HG03097 (cell line): ENCODE measurements at regions not wholly inside any gene's neighbourhood (a gene's known extent, or its start where the extent isn't known, plus 50 kb on each side); places are given as distances from the start of the nearest gene placed in this dataset.
"Not testable (repeated sequence)": the region's sequence is repeated elsewhere in the genome, so short reads cannot be mapped to it uniquely, and the experiment has no call there.

Experiments
- ATAC-seq: cut with Tn5 transposase; IDR thresholded peaks from one replicate; pipeline ENCODE4 v1.9.1; 2021; ENCODE audit not compliant: unreplicated experiment, low FRiP score

- not testable (repeated sequence) for ATAC-seq
Observed at GRCh38 chr1:149157409-149157808, 54.1 kb upstream of the NBPF9 start.

- not testable (repeated sequence) for ATAC-seq
Observed at GRCh38 chr1:149158308-149158707, 55.0 kb upstream of the NBPF9 start.

DNA sequence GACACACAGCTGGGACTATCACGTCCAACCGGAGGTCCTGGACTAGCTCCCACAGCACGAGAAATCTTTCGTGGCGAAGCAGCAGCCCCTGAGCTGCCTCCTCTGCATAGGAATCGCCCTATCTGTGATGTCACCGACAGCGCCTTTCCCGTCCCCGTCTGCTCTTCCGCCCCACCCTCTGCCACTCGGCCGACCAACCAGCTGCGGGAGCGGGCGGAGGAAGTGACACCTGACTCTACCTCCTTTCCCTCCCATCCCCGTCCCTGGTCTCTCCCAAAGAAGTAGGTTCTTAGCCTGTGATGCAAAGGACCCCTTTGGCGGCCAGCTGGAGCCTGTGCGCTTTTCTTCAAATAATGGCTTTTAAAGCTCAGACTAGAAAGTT is 59.7 kb upstream of the NBPF9 start:
- ATAC-seq, result peak; percentile 65

DNA sequence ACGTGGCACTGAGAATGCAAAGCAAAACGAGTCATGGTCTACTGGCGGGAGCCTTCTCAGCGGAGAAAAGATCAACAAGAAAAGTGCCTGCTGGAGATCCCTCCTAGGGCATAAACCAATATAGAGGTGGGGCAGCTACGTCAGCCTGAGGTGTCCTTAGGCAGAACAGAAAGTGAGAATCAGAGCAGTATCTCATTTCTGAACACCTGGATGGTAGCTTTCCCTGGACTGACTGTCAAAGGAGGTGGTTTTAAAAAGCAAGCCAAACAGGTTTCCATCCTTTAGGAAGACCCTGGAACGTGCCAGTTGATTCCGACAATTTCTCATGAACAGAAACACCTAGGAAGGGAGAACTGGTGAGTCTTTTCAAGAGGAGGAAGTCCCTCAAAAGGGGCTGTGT is 71.4 kb upstream of the NBPF9 start:
- not testable (repeated sequence) for ATAC-seq

GRCh38 chr1:149175812-149176211 is 72.5 kb upstream of the NBPF9 start:
- ATAC-seq, result not testable (repeated sequence)

- ATAC-seq, result not testable (repeated sequence)
Observed at GRCh38 chr1:149176453-149177316, 73.3 kb upstream of the NBPF9 start.

DNA sequence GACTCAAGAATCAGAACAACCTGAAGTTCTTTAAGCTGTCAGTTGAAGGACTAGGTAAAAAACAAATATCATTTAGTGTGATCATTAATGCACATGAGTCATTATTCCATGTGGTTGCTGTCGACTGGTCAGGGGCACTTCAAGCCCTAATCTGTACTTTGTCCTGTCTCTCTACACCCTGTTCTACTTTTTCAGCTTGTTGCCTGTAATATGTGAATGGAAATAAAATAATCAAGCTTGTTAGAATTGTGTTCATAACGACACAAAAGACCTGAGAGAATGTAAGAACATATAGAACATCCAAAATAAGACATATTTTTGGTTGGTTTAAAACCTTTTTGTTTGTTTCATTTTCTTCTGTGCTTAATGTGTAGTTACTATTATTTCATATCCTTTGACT is 87.4 kb upstream of the NBPF9 start:
- not testable (repeated sequence) for ATAC-seq

GRCh38 chr1:149196651-149197050 is 93.3 kb upstream of the NBPF9 start:
- ATAC-seq, result not testable (repeated sequence)

GRCh38 chr1:149200567-149200966 is 97.2 kb upstream of the NBPF9 start:
- not testable (repeated sequence) for ATAC-seq

- not testable (repeated sequence) for ATAC-seq
Observed at GRCh38 chr1:149202283-149202682, 98.9 kb upstream of the NBPF9 start.

DNA sequence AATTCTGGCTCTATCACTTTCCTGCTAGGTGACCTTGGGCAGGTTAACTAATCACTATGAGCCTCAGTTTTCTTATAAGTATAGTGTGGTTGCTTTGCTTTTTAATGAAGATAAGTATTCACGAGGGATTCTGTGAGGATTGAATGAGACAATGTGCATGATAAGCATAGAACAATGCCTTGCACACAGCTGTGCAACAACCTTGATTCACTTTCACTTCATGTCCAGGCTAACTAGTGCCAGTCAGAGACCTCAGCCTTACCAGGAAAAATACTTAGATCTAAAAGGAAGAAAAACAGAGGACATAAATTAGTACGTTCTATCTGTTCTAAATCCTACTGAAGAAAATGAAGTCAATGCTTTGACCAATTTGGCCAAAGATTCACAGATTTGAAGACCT is 101.0 kb upstream of the NBPF9 start:
- not testable (repeated sequence) for ATAC-seq

- not testable (repeated sequence) for ATAC-seq
Observed at GRCh38 chr1:149208836-149209235, 105.5 kb upstream of the NBPF9 start.

DNA sequence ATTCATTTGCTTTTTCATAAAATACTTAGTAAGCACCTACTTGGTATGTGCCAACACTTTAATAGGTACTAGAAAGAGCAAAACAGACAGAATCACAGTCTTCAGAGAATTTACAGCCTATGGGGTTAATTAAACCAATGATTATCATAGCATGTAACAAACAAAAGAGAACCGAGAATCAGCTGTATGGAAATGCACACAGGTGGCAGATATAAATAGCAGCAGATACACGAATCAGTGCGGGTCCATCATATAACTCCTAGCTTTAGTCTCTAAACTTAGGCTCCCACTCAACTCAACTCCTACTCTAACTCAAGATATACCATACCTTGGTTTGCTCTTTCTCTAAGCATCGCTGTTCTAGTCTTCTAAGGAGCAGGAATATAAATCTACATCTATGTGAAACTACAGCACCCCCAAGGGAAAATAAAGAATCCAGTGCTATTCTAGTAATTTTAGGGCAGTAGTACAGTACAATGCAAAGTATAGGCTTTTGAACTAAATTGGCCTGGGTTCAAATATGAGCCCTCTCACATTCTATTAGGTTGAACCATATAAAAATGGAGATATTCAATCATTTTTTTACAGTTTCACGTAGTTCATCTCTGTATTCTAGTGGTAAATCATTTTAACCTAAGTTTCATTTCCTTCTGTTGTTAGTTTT is 108.5 kb upstream of the NBPF9 start:
- ATAC-seq, result not testable (repeated sequence)

DNA sequence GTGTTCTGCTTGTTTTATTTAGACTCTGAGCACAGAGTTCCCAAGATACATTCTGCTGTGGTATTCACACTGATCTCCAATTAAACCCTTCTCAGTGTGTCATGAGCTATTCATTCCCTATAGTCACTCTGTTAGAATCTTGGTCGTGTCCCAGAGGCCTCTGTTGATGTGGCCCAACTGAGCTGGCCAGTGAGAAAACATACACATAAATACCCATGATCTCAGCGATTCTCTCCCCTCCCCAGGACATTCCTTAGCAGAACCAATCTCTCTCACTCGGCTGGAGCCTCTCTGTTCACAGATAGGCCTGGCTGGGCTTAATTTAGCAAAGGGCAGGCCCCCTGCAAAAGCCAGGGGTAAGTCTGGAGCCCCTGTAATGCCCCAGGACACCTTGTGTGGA is 109.6 kb upstream of the NBPF9 start:
- not testable (repeated sequence) for ATAC-seq

DNA sequence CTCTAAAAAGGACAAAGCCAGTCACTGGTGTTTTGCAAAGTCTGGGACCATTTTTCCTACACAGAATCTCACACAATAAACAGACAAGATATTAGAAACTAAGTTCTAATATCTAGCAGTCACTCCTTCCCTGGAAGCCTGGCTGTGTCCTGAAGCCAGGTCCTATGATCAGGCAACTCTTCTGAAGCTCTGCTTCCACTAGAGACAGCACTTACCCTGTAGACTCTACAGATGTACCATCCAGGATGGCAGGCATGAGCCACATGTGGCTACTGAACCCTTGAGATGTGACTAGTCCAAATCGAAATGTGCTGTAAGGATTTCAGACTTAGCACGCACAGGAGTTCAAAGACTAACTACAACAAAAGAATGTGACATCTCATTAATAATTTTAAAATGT is 110.3 kb upstream of the NBPF9 start:
- not testable (repeated sequence) for ATAC-seq

- not testable (repeated sequence) for ATAC-seq
Observed at GRCh38 chr1:149218080-149218988, 115.0 kb upstream of the NBPF9 start.

DNA sequence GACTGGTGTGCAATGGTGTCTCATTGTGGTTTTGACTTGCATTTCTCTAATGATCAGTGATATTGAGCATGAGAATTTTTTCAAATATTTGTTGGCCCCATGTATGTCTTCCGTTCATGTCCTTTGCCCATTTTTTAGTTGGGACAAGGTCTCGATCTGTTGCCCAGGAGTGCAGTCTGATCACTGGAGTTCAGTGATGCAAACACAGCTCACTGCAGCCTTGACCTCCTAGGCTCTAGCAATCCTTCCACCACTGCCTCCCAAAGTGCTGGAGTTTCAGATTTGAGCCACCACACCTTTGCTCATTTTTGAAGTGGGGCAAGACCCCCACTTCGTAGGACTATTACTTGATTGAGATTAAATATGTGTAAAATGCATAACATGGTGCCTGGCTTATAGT is 116.2 kb upstream of the NBPF9 start:
- ATAC-seq, result not testable (repeated sequence)

DNA sequence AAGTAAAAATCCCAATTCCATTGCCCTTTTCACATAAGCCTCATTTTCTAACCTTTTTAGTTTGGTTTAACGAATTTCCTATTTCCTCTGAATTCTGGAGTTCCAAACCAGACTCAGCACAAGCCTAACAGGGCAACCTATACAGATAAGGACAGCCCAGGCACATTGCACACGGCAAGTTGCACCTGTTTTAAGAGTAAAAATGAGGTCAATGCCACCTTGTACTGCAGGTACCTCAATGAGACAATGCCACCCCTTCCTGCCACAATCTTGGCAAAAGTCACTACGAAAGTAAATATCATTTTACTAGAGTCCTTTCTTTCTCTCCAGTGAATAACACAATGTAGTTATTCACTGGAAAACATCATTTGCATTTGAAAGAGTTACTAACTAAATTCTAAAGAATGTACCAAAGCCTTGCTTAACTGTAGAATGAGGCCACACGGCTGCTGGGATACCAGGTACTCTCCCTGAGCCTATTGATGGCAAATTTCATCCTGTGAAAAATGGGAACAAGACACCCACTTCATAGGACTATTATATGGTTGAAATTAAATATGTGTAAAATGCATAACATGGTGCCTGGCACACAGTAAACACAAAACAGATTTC is 117.2 kb upstream of the NBPF9 start:
- not testable (repeated sequence) for ATAC-seq

GRCh38 chr1:149227933-149228665 is 124.7 kb upstream of the NBPF9 start:
- not testable (repeated sequence) for ATAC-seq
